ENCODE measurements at regions not wholly inside any gene's neighbourhood (a gene's known extent, or its start where the extent isn't known, plus 50 kb on each side); places are given as distances from the start of the nearest gene placed in this dataset.

- FAIRE-seq (no peak), DNase-seq (ENCODE audit: insufficient read length) (no peak)
- TF ChIP-seq TAF1 (IDR thresholded peaks at IDR 0.05; ENCODE audit: borderline replicate concordance, low read depth, low read length) (no peak), POLR2AphosphoS5 (IDR thresholded peaks at IDR 0.05; ENCODE audit: low read depth, low read length) (no peak), POLR2A (IDR thresholded peaks at IDR 0.05; ENCODE audit: low read depth, low read length) (no peak)
These were observed 609.6 kb downstream of the PRELID2 start for GRCh38 chr5:145225529-145225928.

- FAIRE-seq (no peak), DNase-seq (ENCODE audit: insufficient read length) (no peak)
- TF ChIP-seq POLR2AphosphoS5 (IDR thresholded peaks at IDR 0.05; ENCODE audit: low read depth, low read length) = no peak
- no peak for TF ChIP-seq TAF1 (IDR thresholded peaks at IDR 0.05; ENCODE audit: borderline replicate concordance, low read depth, low read length)
- no peak for TF ChIP-seq POLR2A (IDR thresholded peaks at IDR 0.05; ENCODE audit: low read depth, low read length)
These were observed 611.6 kb downstream of the PRELID2 start for GRCh38 chr5:145223582-145223981.

DNA sequence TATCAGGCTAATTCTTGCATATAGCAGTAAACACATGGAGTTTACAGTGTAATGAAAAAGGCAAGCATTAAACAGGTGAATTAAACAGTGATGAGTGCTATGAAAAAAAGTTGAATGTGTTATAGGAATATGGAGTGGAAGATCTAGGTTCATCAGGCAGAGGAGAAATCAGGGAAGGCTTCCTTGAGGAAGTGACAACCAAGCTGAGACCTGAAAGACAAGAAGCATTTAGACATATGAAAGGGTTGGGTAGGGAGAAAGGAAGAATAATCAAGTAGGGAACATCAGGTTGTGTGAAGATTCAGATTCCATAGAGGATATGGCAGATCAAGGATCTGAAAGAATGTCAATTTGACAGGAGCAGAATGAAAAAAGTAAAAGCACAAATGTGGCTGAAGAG lies 612.5 kb downstream of the PRELID2 start:
- no peak for FAIRE-seq
- TF ChIP-seq POLR2A (IDR thresholded peaks at IDR 0.05; ENCODE audit: low read depth, low read length) = no peak
- no peak for TF ChIP-seq TAF1 (IDR thresholded peaks at IDR 0.05; ENCODE audit: borderline replicate concordance, low read depth, low read length)
- TF ChIP-seq POLR2AphosphoS5 (IDR thresholded peaks at IDR 0.05; ENCODE audit: low read depth, low read length) = no peak
- DNase-seq (ENCODE audit: insufficient read length) = no peak

GRCh38 chr5:145221416-145221815 lies 613.7 kb downstream of the PRELID2 start:
- no peak for FAIRE-seq
- no peak for TF ChIP-seq POLR2A (IDR thresholded peaks at IDR 0.05; ENCODE audit: low read depth, low read length)
- TF ChIP-seq TAF1 (IDR thresholded peaks at IDR 0.05; ENCODE audit: borderline replicate concordance, low read depth, low read length) = no peak
- TF ChIP-seq POLR2AphosphoS5 (IDR thresholded peaks at IDR 0.05; ENCODE audit: low read depth, low read length) = no peak
- DNase-seq (ENCODE audit: insufficient read length) = no peak

DNA sequence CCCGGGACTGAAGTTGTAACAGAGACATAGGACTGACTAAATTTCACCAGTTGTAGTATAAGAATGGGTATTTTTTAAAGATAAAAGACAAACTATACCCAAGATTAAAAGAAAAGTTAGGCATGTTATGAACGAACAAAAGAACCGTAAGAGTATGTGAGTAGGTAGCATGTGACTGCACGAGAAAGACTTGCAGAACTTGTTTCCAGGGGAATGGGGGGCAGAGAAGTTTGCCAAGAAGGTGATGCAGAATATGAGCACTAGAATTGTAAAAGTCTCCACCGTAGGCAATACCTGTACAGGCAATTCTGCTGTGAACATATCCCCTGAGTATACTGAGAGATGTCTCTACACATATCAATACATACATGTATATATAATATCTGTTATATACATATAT lies 614.7 kb downstream of the PRELID2 start:
- DNase-seq (ENCODE audit: insufficient read length) = no peak
- no peak for FAIRE-seq
- TF ChIP-seq POLR2A (IDR thresholded peaks at IDR 0.05; ENCODE audit: low read depth, low read length) = no peak
- TF ChIP-seq POLR2AphosphoS5 (IDR thresholded peaks at IDR 0.05; ENCODE audit: low read depth, low read length) = no peak
- TF ChIP-seq TAF1 (IDR thresholded peaks at IDR 0.05; ENCODE audit: borderline replicate concordance, low read depth, low read length) = no peak

- TF ChIP-seq POLR2AphosphoS5 (IDR thresholded peaks at IDR 0.05; ENCODE audit: low read depth, low read length) (no peak), POLR2A (IDR thresholded peaks at IDR 0.05; ENCODE audit: low read depth, low read length) (no peak), TAF1 (IDR thresholded peaks at IDR 0.05; ENCODE audit: borderline replicate concordance, low read depth, low read length) (no peak)
- no peak for FAIRE-seq
- no peak for DNase-seq (ENCODE audit: insufficient read length)
These were observed 616.2 kb downstream of the PRELID2 start for GRCh38 chr5:145218982-145219381.

DNA sequence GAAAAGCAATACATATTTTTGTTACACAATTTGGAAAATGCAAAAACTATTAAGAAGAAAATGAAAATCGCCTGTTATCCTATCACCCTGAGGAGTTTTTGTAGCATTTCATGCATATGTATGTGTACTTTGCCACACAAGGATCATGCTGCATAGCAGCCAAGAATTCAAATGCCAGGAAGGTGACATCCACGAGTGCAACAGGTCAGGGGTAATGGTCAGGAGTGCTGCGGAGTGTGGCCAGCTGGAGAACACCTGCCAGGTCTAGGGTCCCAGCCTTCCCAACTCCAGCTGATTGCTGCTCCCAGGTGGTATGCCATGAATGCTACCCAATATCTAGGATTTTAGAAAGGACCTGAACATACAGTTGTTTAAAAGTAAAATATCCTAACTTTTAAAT lies 617.1 kb downstream of the PRELID2 start:
- no peak for DNase-seq (ENCODE audit: insufficient read length)
- FAIRE-seq = no peak

GRCh38 chr5:145210020-145210419 lies 625.1 kb downstream of the PRELID2 start:
- no peak for DNase-seq (ENCODE audit: insufficient read length)
- no peak for TF ChIP-seq POLR2A (IDR thresholded peaks at IDR 0.05; ENCODE audit: low read depth, low read length)
- no peak for TF ChIP-seq POLR2AphosphoS5 (IDR thresholded peaks at IDR 0.05; ENCODE audit: low read depth, low read length)
- TF ChIP-seq TAF1 (IDR thresholded peaks at IDR 0.05; ENCODE audit: borderline replicate concordance, low read depth, low read length) = no peak
- no peak for FAIRE-seq

More for the DNA sequence above, 617.1 kb downstream of the PRELID2 start:
- TF ChIP-seq TAF1 (IDR thresholded peaks at IDR 0.05; ENCODE audit: borderline replicate concordance, low read depth, low read length) (no peak), POLR2A (IDR thresholded peaks at IDR 0.05; ENCODE audit: low read depth, low read length) (no peak), POLR2AphosphoS5 (IDR thresholded peaks at IDR 0.05; ENCODE audit: low read depth, low read length) (no peak)

DNA sequence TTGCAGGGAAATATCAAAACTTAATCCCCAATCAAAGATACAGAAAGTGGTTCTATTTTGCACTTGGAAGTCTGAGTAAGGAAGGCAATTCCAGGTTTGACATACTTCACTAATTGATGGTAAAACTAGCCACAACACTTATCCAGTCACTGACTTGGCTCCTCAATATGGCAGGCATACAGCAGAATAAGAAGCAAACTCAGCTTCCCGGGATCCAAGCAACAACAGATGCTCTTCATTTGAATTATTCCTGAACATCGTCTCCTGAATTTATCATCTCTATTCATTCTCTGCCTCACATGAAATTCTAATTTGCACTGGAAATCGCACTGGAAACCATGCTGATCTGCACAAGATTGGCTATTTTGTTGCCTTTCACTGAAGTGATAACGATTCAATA lies 629.6 kb downstream of the PRELID2 start:
- FAIRE-seq = no peak
- DNase-seq (ENCODE audit: insufficient read length) = no peak
- no peak for TF ChIP-seq POLR2AphosphoS5 (IDR thresholded peaks at IDR 0.05; ENCODE audit: low read depth, low read length)
- TF ChIP-seq TAF1 (IDR thresholded peaks at IDR 0.05; ENCODE audit: borderline replicate concordance, low read depth, low read length) = no peak
- no peak for TF ChIP-seq POLR2A (IDR thresholded peaks at IDR 0.05; ENCODE audit: low read depth, low read length)

- no peak for FAIRE-seq
- no peak for DNase-seq (ENCODE audit: insufficient read length)
- TF ChIP-seq POLR2AphosphoS5 (IDR thresholded peaks at IDR 0.05; ENCODE audit: low read depth, low read length) (no peak), POLR2A (IDR thresholded peaks at IDR 0.05; ENCODE audit: low read depth, low read length) (no peak), TAF1 (IDR thresholded peaks at IDR 0.05; ENCODE audit: borderline replicate concordance, low read depth, low read length) (no peak)
These were observed 630.4 kb downstream of the PRELID2 start for GRCh38 chr5:145204743-145205142.

GRCh38 chr5:145203193-145203592 lies 631.9 kb downstream of the PRELID2 start:
- no peak for TF ChIP-seq TAF1 (IDR thresholded peaks at IDR 0.05; ENCODE audit: borderline replicate concordance, low read depth, low read length)
- no peak for TF ChIP-seq POLR2A (IDR thresholded peaks at IDR 0.05; ENCODE audit: low read depth, low read length)
- TF ChIP-seq POLR2AphosphoS5 (IDR thresholded peaks at IDR 0.05; ENCODE audit: low read depth, low read length) = no peak

DNA sequence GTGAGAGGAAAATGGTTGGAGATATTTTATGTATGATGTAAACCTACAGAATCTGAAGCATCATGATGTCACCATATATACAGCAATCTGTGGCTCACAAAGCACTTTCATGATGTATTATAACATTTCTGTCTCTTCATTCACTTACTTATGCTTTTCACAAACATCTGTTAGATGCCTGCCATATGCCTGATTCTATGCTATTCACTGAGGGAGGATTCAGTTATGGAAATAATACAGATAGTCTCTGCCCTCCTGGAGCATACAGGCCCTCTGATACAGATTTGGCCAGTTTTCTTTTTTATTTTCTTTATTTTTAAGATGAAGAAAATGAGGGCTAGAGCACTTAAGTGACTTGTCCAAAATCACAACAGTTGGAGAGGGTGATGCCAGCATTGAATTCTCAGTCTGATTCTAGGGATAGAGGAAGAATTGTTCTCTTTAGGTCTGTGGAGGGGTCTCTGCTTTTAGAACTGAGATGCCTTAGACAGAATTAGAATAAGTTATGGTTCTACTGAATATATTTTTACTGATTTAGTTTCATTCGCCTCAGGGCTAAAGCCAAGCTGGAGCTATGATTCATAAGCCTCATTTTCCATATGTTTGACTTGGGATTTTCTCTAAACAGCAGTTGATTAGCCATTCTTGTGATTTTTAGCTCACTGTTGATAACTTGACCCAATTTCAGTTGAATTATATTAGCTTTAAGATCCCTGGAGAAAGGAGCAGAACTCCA lies 636.4 kb downstream of the PRELID2 start:
- no peak for TF ChIP-seq POLR2A (IDR thresholded peaks at IDR 0.05; ENCODE audit: low read depth, low read length)
- no peak for TF ChIP-seq TAF1 (IDR thresholded peaks at IDR 0.05; ENCODE audit: borderline replicate concordance, low read depth, low read length)
- TF ChIP-seq POLR2AphosphoS5 (IDR thresholded peaks at IDR 0.05; ENCODE audit: low read depth, low read length) = no peak
- no peak for DNase-seq (ENCODE audit: insufficient read length)
- FAIRE-seq = no peak

More at GRCh38 chr5:145203193-145203592, 631.9 kb downstream of the PRELID2 start:
- FAIRE-seq (no peak), DNase-seq (ENCODE audit: insufficient read length) (no peak)
